GM13977 (cell line): ENCODE measurements at regions not wholly inside any gene's neighbourhood (a gene's known extent, or its start where the extent isn't known, plus 50 kb on each side); places are given as distances from the start of the nearest gene placed in this dataset.
"Not testable (repeated sequence)": the region's sequence is repeated elsewhere in the genome, so short reads cannot be mapped to it uniquely, and the experiment has no call there.

Experiments used
- DNase-seq: peaks from one replicate; pipeline ENCODE4 v3.0.0; 2012; ENCODE audit warnings: low spot score
- CTCF ChIP-seq: IDR thresholded peaks from 2 replicates; pipeline ENCODE4 v1.5.1; 2012; ENCODE audit warnings: mild to moderate bottlenecking, control low read depth; ENCODE audit not compliant: insufficient read depth; ENCODE audit errors: extremely low read depth, missing control alignments
- in situ Hi-C: fragments of 300-500 bp; cut with MboI; formaldehyde crosslinking; loops from one replicate; pipeline ENCODE4 v1.12.0; 2022; ENCODE audit warnings: low sequenced_read_pairs, low pct_unique_long_range_greater_than_20kb, mixed read lengths, inconsistent platforms; ENCODE audit not compliant: unreplicated experiment

GRCh38 chr1:232416026-232416568 lies 213.8 kb downstream of the SIPA1L2 start:
- no peak for DNase-seq
- TF ChIP-seq CTCF: no peak
- in situ Hi-C loops: no loop called here

GRCh38 chr1:232415481-232415880 lies 214.5 kb downstream of the SIPA1L2 start:
- in situ Hi-C loops: not testable (repeated sequence)

GRCh38 chr1:232414100-232414499 lies 215.8 kb downstream of the SIPA1L2 start:
- TF ChIP-seq CTCF: no peak
- in situ Hi-C loops: no loop called here

More at GRCh38 chr1:232415481-232415880, 214.5 kb downstream of the SIPA1L2 start:
- DNase-seq: not testable (repeated sequence)

GRCh38 chr1:232413674-232414073 lies 216.3 kb downstream of the SIPA1L2 start:
- no peak for TF ChIP-seq CTCF
- no peak for DNase-seq
- in situ Hi-C loops: no loop called here

More at GRCh38 chr1:232414100-232414499, 215.8 kb downstream of the SIPA1L2 start:
- no peak for DNase-seq

- no peak for DNase-seq
- TF ChIP-seq CTCF: no peak
- in situ Hi-C loops: no loop called here
Measured at GRCh38 chr1:232409584-232409983, 220.3 kb downstream of the SIPA1L2 start.

GRCh38 chr1:232407120-232407519 lies 222.8 kb downstream of the SIPA1L2 start:
- no peak for DNase-seq
- in situ Hi-C loops: no loop called here
- TF ChIP-seq CTCF: no peak

GRCh38 chr1:232405781-232406180 lies 224.2 kb downstream of the SIPA1L2 start:
- no peak for TF ChIP-seq CTCF
- in situ Hi-C loops: no loop called here
- DNase-seq: no peak
